ENCODE measurements at regions not wholly inside any gene's neighbourhood (a gene's known extent, or its start where the extent isn't known, plus 50 kb on each side); places are given as distances from the start of the nearest gene placed in this dataset.
"Not testable (repeated sequence)": the region's sequence is repeated elsewhere in the genome, so short reads cannot be mapped to it uniquely, and the experiment has no call there.

- no peak for DNase-seq (ENCODE audit: low read depth in 2 of 3, low spot score in 1 of 3)
These were observed 50.6 kb upstream of the C1QTNF9B start for GRCh38 chr13:23947893-23948292.

- DNase-seq (ENCODE audit: low read depth in 2 of 3, low spot score in 1 of 3), result no peak
These were observed 51.9 kb upstream of the C1QTNF9B start for GRCh38 chr13:23949200-23949599.

- no peak for DNase-seq (ENCODE audit: low read depth in 2 of 3, low spot score in 1 of 3)
These were observed 52.4 kb upstream of the C1QTNF9B start for GRCh38 chr13:23949736-23950135.

DNA sequence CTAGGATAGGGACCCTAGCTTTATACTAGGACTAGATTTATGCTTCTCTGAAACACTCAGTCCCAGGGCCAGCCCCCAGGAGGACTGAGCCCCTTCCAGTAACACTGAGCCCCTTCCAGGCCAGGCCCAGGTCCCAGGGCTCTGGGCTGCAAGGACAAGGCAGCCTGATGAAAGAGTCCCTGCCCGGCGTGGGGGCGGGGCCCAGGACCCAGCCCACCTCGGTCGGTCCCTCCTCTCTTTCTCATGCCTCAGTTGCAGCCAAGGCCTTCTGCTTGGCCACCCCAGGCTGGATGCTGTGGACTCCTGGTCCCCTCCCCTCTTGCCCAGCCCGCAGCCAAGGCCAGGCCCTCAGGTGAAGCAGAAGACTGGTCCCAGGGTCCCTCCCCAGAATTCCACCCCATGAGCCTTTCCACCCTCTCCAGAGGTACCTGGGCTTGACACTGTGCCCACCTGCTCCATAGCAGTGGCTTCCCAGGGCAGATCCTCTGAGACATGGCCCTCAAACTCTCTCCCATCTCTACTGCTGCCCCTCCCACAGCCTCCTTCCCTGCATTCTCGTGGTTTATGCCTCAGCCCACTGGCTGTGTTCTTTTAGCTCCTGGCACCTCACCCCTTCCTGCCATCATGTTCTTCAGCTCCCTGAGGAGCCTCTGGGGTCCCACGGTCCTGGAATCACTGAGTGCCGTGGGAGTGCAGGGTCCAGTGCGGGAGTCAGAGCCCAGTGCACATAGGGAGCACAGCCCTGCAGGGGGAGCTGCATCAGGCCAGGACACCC lies 53.6 kb upstream of the C1QTNF9B start:
- DNase-seq (ENCODE audit: low read depth in 2 of 3, low spot score in 1 of 3), result no peak

GRCh38 chr13:23952796-23953195 lies 55.5 kb upstream of the C1QTNF9B start:
- DNase-seq (ENCODE audit: low read depth in 2 of 3, low spot score in 1 of 3), result no peak

DNA sequence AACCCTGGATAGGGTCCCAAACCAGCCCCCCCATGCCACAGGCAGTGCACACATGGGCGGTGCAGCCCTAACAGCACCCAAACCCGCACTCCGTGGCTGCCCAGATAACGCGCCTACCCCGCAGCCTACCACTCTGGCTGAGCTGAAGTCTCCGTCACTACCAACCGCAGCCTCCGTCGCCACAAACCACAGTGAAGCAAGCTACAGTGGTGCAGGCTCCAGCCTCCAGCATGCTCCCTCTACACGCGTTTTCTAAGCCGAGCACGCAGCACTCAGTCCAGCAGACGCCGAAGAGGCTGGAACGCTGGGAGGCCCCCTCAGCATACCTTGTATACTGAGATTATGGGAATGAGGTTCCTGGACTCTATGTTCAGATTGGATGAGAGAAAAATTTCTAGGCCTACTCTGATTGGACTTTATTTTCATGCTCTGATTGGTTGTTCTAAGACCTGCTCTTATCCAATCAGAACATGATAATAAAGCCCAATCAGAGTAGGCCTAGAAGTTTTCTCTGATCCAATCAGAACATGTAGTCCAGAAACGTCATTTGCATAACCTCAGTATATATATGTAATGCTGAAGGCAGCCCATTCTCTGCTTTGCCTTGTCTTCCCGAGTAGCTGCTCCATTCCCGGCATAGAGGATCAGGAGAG lies 56.7 kb upstream of the C1QTNF9B start:
- DNase-seq (ENCODE audit: low read depth in 2 of 3, low spot score in 1 of 3), result no peak

GRCh38 chr13:23955064-23955463 lies 57.8 kb upstream of the C1QTNF9B start:
- DNase-seq (ENCODE audit: low read depth in 2 of 3, low spot score in 1 of 3), result no peak

- DNase-seq (ENCODE audit: low read depth in 2 of 3, low spot score in 1 of 3), result peak in 1 of 3 donors; percentile 18
These were observed 58.8 kb upstream of the C1QTNF9B start for GRCh38 chr13:23956106-23956505.

- no peak for DNase-seq (ENCODE audit: low read depth in 2 of 3, low spot score in 1 of 3)
These were observed 60.7 kb upstream of the C1QTNF9B start for GRCh38 chr13:23957981-23958380.

DNA sequence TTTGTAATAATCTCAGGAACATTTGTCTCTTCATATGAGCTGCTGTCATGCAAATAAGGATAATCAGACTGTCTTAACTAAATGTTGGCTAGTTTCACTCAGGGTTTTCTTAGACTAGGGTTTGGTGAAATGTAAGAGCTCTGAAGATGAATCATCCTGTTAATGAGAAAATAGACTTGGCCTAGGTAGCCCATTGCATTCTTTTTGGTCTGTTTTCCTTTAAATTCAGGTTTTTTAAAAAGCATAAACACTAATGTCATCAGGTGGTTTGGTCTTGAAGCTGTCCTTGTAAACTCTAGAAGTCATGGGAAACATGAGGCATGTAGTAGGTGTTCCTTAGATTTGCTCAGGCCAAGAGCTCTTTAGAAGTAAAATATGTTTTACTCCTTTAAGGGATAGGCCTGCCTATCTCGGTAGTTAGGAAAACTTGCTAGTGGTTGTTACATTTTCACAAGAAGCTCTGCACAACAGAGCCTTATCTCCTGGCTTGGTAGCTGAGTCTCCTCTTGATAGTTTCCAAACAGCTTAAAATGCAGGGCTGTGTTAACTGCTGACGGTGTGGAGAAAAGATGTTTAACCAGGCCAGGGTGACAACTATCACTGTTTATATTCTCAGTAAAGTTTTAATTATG lies 62.0 kb upstream of the C1QTNF9B start:
- no peak for DNase-seq (ENCODE audit: low read depth in 2 of 3, low spot score in 1 of 3)

DNA sequence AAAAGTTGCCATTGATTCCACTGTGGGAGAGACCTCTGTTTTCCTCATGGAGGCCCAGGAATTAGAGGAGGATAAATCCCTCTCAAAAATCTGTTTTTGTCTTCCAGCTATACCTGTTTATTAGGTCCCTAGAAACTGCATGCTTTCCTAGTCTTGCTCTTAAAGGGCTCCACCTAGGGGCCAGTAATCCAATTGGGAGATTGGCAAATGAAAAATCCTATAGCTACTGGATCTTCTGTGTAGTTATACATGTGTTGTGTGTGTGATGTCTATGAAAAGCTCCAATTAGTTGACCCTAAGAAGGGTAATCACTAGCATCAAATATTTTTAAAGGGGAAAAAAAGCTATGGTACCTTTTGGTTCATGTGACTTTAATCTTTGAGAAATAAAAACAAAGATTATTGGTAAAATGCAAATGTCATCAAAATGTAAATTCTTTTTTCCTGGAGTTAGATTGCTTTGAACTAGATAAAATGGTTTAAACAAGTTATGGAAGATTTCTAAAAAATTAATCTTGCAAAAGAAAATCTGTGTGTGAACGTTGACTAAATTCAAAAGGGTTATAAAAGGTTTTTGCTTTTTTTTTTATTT lies 63.4 kb upstream of the C1QTNF9B start:
- DNase-seq (ENCODE audit: low read depth in 2 of 3, low spot score in 1 of 3), result peak in 1 of 3 donors; percentile 14

DNA sequence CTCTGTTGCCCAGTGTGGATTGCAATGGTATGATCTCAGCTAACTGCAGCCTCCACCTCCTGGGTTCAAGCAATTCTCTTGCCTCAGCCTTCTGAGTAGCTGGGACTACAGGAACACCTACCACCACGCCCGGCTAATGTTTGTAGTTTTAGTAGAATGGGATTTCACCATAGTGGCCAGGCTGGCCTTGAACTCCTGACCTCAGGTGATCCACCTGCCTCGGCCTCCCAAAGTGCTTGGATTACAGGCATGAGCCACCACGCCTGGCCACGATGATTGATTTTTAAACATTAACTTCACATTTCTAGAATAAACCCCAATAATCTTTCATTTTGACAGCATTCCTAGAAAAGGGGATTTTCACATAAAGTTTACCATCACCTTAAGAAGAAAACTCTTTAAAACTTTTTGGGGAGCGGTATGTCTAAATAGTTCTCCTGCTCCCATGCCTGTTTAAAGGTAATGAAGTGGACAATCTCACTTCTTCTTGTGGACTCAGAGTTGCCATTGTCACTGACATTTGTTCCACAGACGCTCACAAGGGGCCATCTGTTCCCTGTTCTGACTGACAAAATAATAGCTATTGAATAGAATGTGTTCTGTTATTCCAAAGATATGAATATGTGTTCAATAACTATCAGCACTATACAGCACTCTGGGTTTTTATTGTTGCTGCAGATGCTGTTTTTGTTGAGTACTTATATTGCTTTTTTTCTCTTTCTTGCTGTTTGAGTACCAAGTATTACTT lies 66.1 kb upstream of the C1QTNF9B start:
- DNase-seq (ENCODE audit: low read depth in 2 of 3, low spot score in 1 of 3), result no peak

DNA sequence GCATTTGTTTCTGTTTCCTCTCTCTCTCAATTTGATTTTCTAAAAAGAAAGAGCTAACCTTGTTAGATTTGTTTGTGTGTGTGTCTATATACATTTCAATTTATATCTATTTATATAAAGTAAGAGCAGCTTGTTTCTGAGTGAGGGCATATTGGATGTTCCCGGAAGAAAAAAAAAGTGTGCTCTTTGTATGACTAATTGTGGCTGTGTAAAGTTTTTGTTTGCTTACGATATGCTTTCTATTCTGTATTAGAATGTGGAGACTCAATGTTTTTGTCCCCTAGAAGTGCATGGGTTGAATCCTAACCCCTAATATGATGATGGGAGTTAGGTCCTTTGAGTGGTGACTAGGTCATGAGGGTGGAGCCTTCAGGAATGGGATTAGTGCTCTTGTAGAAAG lies 66.6 kb upstream of the C1QTNF9B start:
- DNase-seq (ENCODE audit: low read depth in 2 of 3, low spot score in 1 of 3), result no peak

- DNase-seq (ENCODE audit: low read depth in 2 of 3, low spot score in 1 of 3), result no peak
These were observed 68.0 kb upstream of the C1QTNF9B start for GRCh38 chr13:23965346-23965745.

- DNase-seq (ENCODE audit: low read depth in 2 of 3, low spot score in 1 of 3), result no peak
These were observed 69.0 kb upstream of the C1QTNF9B start for GRCh38 chr13:23966221-23966690.

DNA sequence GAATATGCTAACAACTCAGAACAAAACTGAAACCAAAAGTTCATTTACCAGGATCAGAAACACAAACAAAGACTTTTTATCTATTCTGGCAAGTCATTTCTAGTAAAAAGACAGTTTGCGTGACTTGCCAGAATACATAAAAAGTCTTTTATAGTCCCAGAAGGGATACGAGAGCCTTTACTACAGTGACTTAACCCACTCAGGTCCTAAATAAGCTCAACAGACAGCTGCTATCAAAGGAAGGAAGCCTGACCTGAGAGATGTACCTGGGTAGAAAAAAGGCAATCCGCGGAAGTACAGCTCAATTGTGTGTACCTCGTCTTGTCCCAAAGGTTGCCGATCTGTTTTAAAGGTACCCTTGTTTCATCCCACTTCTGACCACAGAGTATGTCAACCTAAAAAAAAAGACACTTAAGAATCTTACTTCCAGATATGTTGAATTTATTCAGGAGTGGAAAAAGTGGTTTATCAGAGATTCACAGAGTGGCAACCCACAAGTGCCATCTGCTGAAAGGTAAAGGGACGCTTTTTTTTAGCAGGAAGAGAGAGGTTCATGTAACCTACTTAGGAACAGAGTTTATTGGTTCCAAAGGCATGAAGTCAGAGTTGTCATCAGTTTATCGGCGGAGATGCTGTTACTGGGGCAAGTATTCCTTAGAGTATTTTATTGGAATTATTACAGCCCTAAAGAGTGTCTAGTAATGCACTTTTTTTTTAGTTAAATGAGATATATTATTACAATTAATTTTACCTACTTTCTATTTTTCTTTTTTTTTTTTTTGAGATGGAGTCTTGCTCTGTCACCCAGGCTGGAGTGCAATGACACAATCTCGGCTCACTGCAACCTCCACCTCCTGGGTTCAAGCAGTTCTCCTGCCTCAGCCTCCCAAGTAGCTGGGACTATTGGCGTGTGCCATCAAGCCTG lies 69.7 kb upstream of the C1QTNF9B start:
- DNase-seq (ENCODE audit: low read depth in 2 of 3, low spot score in 1 of 3), result peak in 1 of 3 donors; percentile 13

DNA sequence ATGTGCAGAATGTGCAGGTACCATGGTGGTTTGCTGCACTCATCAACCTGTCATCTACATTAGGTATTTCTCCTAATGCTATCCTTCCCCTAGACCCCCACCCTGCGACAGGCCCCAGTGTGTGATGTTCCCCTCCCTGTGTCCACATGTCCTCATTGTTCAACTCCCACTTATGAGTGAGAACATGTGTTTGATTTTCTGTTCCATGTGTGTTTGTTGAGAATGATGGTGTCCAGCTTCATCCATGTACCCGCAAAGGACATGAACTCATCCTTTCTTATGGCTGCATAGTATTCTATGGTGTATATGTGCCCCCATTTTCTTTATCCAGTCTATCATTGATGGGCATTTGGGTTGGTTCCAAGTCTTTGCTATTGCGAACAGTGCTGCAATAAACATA lies 70.5 kb upstream of the C1QTNF9B start:
- not testable (repeated sequence) for DNase-seq (ENCODE audit: low read depth in 2 of 3, low spot score in 1 of 3)

- DNase-seq (ENCODE audit: low read depth in 2 of 3, low spot score in 1 of 3), result no peak
These were observed 72.3 kb upstream of the C1QTNF9B start for GRCh38 chr13:23969647-23970046.

- DNase-seq (ENCODE audit: low read depth in 2 of 3, low spot score in 1 of 3), result no peak
These were observed 82.3 kb upstream of the C1QTNF9B start for GRCh38 chr13:23979361-23980159.

Measured in stimulated activated CD4-positive, alpha-beta T cell treated with anti-CD3 and anti-CD28 coated beads, Interleukin-12 subunit alpha, Interleukin-12 subunit beta, amount 100 ng/mL, for 48 hours (primary cell).